Stimulated activated CD8-positive, alpha-beta memory T cell treated with anti-CD3 and anti-CD28 coated beads, Interleukin-7, amount 100 ng/mL, for 4 hours (primary cell): ENCODE measurements at regions not wholly inside any gene's neighbourhood (a gene's known extent, or its start where the extent isn't known, plus 50 kb on each side); places are given as distances from the start of the nearest gene placed in this dataset.

Source experiments
- DNase-seq, 2 donors: peaks; one replicate each; pipeline ENCODE4 v3.0.0-alpha.2; 2020; ENCODE audit warnings: low read depth in 2 of 2

DNA sequence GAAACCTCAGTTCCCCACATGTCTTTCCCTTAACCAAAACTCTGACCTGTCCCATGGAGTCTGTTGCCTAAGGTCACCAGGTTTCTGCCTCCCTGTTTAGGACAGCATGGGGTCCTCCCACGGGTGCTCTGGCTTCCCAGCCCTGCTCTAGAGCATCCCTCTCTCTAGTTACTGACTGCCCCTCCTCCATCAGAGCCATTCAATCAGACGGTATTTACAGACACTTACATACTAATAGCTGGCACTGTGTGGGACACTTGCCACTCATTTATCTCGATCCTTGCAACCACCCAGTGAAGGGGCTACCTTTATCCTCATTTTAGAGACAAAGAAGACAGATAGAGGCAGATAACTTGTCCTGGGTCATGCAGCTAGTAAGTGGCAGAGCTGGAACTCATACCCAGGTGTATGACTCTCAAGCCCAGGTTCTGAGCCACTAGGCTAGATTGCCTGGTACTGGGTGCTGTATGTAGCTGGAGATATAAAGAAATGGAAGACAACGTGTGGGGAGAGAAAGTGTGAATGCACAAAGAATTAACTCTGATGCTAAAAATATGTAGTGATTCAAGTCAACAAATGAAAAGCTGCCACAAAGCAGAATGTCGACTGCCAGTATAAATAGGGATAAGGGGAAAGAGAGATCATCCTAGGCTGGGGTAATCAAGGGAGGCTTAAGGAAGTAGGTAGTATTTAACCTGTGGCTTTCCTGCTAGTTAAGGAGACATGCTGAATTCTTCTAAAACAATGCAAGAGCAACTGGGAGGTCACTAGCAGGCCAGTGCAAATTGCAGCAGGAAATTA, 52.5 kb upstream of the PDE8B start:
- no peak for DNase-seq

DNA sequence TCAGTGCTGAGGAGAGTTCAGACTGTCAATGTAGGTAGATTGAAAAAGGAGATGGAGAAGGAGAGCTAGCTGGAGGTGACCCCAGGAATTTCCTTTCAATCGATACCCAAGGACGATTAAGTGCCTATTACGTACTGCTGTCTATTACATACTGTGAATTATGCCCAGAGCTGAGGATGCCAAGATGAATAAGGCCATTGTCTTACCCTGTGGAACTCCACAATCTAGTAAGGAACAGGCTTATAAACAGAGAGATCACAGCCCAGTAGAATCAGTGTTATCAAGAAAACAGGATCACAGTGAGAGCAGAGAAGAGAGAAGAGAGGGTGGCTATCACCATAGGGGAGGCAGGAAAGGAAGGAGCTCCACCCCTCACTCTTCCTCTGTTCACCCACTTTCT, 54.1 kb upstream of the PDE8B start:
- no peak for DNase-seq

DNA sequence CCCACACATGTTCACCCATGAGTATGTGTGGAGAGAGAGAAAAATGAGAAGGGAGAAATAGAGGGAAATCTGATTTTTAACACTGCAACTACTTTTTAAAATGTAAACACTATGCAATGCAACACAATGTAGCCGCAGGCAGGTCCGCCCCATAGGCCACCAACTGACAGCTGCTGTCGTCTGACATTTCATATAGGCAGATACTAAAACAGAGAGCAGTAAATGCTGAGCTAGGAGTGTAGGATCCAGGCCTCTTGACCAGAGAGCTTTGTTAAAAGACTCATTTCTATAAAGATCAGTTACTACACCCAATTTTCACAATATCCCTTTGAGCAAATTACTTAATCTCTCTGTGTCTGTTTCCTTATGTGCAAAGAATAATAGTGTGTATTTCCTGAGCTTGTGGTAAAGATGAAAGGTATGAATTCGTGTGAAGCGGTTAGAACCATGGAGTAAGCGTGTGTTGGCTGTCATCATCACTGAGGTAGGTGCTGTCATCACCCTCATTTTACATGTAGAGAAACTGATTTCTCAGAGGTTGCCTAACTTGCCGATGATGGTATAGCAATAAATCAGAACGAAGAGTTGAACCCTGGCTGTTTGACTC, 55.2 kb upstream of the PDE8B start:
- no peak for DNase-seq

- no peak for DNase-seq
Observed at GRCh38 chr5:77152441-77152840, 58.0 kb upstream of the PDE8B start.

- no peak for DNase-seq
Observed at GRCh38 chr5:77151501-77151900, 59.0 kb upstream of the PDE8B start.

- no peak for DNase-seq
Observed at GRCh38 chr5:77146896-77147295, 59.8 kb upstream of the ZBED3 start.

DNA sequence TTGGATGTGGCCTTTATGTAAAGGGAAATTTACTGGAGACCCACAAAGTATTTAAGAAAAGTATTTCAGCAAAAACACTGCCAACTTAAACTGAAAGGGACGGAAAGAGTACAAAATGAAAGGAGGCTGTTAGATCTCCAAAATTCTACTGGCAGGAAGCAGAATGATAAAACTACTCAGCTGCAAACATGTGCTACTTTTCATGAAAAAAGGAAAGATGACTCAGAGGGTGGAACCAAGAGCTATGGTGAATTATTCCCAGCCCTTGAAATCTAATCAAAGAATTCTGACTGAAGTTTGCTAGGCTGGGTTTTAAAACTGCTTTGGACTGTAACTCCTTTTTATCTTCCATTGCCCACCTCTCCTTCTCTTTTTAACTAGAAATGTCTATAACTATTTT, 58.6 kb upstream of the ZBED3 start:
- DNase-seq, result no peak

GRCh38 chr5:77144837-77145139, 57.7 kb upstream of the ZBED3 start:
- DNase-seq, result no peak

DNA sequence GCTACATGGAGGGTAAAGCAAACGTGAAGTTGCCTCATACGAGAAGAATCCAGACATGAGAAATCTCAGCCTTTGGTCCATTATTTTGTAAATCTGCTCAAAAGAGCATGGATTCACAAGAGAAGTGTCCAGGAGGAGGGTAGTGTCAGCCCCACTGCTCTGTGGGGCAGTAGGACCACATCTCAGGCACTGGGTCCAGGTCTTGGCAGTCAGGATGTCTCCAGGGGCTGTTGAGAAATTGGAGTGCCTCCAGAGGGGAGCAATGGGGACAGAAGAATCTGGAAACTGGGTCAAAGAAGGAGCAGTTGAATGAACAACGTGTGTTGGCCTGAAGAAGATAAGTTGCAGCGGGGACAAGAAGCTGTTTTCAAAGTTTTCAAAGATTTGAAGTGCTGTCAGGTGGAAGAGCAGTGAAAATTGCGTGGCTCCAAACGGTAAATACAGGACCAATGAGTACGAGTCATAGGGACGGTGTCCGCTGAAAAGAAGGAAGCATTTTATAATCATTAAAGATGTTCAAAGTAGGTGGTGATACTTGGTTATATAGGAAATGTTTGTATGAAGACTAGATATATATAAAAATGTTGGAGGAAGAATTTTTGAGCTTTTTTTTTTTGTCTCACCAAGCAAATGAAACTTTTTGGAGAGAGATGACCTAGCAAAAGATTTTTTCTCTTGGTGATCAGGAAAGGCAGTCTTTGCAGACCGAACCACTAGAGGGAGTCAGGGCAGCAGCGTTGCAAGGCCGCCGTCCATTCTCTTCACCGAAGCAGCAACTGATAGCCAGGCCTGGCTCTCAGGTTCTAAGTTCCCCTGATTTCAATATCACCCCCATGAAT, 57.1 kb upstream of the ZBED3 start:
- peak; percentile 10 to 15 for DNase-seq

DNA sequence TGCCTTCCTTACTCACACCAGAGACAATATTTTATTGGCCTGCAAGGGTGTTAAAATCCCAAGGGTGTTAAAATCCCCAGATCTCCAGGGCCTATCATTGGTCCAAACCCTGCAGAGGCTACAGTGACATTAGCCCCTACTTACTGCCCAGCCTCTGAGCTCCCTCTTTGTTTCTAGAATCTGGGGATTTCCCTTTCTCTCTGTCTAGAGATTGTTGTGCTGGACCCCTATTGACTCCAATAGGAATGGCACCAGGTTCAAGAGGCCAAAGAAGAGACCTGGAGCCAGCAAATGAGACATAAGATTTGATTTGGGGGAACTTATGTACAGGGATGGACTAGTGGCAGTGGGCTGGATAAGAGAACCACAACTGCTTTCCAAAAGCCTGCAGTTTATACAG, 53.3 kb upstream of the ZBED3 start:
- no peak for DNase-seq

DNA sequence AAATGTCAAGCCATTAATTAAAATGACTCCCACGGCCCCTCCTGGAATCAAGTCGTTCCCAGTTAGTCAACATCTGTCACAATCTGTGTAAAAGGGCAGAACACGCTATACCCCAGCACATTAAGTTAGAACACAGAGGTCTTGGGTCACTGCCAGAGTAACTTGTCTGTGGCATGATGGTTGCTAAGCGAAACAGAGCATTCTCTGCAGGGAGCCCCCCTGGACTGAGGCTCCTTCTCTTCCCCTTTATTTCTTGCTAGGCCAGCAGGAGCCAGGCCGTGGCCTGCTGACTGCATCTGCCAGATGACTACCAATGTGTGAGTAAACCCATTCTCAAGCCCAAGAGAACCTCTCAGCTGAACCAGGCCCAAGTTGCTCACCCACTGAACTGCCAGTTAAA, 51.9 kb upstream of the ZBED3 start:
- DNase-seq, result no peak
